HL-60/S4 treated with phorbol 12-myristate 13-acetate at 8.2 ng/mL for 4 days and 3 days (cell line): ENCODE measurements at regions not wholly inside any gene's neighbourhood (a gene's known extent, or its start where the extent isn't known, plus 50 kb on each side); places are given as distances from the start of the nearest gene placed in this dataset.
"Not testable (repeated sequence)": the region's sequence is repeated elsewhere in the genome, so short reads cannot be mapped to it uniquely, and the experiment has no call there.

Experiments used
- in situ Hi-C: fragments of 300-500 bp; cut with MboI; formaldehyde crosslinking; loops from 2 replicates; pipeline ENCODE4 v1.15.0; 2022; ENCODE audit warnings: low sequenced_read_pairs

- in situ Hi-C loops: no loop called here
Observed at GRCh38 chr16:72604375-72604774, 432.4 kb upstream of the PMFBP1 start.

- in situ Hi-C loops: no loop called here
Observed at GRCh38 chr16:72602499-72602898, 430.5 kb upstream of the PMFBP1 start.

GRCh38 chr16:72598696-72599095 lies 426.7 kb upstream of the PMFBP1 start:
- in situ Hi-C loops: no loop called here

- in situ Hi-C loops: no loop called here
Observed at GRCh38 chr16:72597938-72598337, 426.0 kb upstream of the PMFBP1 start.

- in situ Hi-C loops: no loop called here
Observed at GRCh38 chr16:72596373-72596772, 424.4 kb upstream of the PMFBP1 start.

GRCh38 chr16:72590151-72590937 lies 418.4 kb upstream of the PMFBP1 start:
- in situ Hi-C loops: no loop called here

GRCh38 chr16:72588551-72588950 lies 416.6 kb upstream of the PMFBP1 start:
- in situ Hi-C loops: no loop called here

GRCh38 chr16:72578061-72578460 lies 406.1 kb upstream of the PMFBP1 start:
- in situ Hi-C loops: not testable (repeated sequence)

- in situ Hi-C loops: no loop called here
Observed at GRCh38 chr16:72576189-72576588, 404.2 kb upstream of the PMFBP1 start.

- in situ Hi-C loops: no loop called here
Observed at GRCh38 chr16:72569677-72570076, 397.7 kb upstream of the PMFBP1 start.

- in situ Hi-C loops: no loop called here
Observed at GRCh38 chr16:72568502-72568901, 396.5 kb upstream of the PMFBP1 start.

- in situ Hi-C loops: no loop called here
Observed at GRCh38 chr16:72566174-72566573, 394.2 kb upstream of the PMFBP1 start.

- in situ Hi-C loops: no loop called here
Observed at GRCh38 chr16:72565106-72565505, 393.2 kb upstream of the PMFBP1 start.

GRCh38 chr16:72560617-72561016 lies 388.7 kb upstream of the PMFBP1 start:
- in situ Hi-C loops: no loop called here

GRCh38 chr16:72558501-72558900 lies 386.5 kb upstream of the PMFBP1 start:
- in situ Hi-C loops: no loop called here

- in situ Hi-C loops: no loop called here
Observed at GRCh38 chr16:72554935-72555334, 383.0 kb upstream of the PMFBP1 start.

GRCh38 chr16:72552654-72553053 lies 380.7 kb upstream of the PMFBP1 start:
- in situ Hi-C loops: no loop called here

- in situ Hi-C loops: no loop called here
Observed at GRCh38 chr16:72551649-72552048, 379.7 kb upstream of the PMFBP1 start.

GRCh38 chr16:72549878-72550277 lies 377.9 kb upstream of the PMFBP1 start:
- in situ Hi-C loops: no loop called here

- in situ Hi-C loops: no loop called here
Observed at GRCh38 chr16:72542102-72542501, 370.1 kb upstream of the PMFBP1 start.

GRCh38 chr16:72537664-72538063 lies 365.7 kb upstream of the PMFBP1 start:
- in situ Hi-C loops: no loop called here

GRCh38 chr16:72536723-72537435 lies 364.9 kb upstream of the PMFBP1 start:
- in situ Hi-C loops: no loop called here
